DMS53 (cell line): ENCODE measurements at regions not wholly inside any gene's neighbourhood (a gene's known extent, or its start where the extent isn't known, plus 50 kb on each side); places are given as distances from the start of the nearest gene placed in this dataset.
"Not testable (repeated sequence)": the region's sequence is repeated elsewhere in the genome, so short reads cannot be mapped to it uniquely, and the experiment has no call there.

Experiments used
- DNase-seq: peaks from one replicate; lab custom pipeline; 2025; lab: John Stamatoyannopoulos, UW

DNA sequence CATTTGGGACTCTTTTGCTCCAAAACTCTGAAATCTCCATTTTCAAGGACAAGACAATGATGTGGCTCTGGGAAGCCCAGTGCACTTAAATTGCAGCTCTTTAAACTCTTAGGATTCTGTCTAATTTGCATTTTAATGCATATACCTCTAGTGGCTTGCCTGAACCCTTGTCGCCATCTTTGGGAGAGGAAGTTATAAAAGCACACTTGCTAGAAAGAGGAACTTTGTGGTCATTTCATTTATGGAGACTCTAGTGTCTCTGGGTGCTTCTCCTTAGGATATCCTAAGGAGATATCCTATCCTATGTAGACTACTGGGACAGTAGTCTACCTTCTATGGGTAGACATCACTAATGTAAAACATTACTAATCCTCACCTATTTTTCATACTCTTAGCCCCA, 77.3 kb upstream of the SLC1A3 start:
- no peak for DNase-seq

DNA sequence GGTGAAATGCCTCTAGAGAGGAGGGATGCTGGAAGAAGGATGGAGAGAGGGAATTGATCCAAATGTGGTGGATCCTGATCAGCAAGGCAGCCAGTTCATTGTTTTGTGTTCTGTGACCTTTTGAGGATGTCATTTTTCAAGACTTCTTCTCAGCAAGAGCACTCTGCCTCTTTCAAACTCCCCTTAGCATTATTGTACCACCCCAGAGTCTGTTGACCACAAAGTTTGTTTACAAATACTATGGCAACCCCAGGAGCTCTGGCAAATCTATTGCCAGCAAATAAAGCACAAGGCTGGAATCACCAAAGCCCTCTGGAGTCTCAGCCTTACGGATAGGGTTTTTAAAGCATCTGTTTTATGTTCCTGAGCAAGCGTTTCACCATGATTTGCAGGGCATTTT, 76.2 kb upstream of the SLC1A3 start:
- DNase-seq, result no peak

DNA sequence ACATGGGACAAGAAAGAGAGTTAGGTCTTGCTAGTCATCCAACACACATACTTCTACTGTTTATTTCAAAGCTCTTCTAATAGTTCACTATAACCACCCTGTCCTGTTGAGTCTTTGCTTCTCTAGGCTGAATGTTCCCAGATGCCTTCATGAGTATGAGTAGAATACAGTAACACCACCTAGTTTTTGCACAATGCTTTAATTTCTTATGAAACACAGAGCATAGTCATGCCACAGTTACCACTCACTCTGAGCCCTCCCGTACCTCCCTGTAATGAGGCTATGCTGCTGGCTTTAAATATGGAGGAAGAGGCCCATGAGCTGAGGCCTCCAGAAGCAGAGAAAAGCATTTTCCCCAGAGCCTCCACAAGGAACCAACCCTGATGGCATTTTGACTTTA, 75.0 kb upstream of the SLC1A3 start:
- DNase-seq, result no peak

DNA sequence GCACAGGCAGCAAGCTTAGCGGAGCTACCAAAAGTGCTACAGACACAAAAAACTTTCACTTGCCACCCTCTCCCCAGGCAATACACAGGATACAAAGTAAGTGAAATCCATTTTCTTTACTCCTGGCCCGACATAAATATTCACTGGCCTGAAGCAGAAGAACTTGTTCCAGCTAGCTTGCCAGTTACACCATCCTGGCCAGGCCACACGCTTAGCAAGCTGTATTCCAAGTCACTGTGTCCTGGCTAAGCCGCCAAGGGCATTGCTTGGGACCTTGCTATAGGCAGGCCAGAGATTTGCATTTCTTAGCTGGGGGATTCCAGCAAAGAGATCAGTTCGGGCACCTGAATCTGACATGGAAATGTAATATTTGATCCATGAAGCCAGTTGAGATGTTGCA, 71.0 kb upstream of the SLC1A3 start:
- no peak for DNase-seq

DNA sequence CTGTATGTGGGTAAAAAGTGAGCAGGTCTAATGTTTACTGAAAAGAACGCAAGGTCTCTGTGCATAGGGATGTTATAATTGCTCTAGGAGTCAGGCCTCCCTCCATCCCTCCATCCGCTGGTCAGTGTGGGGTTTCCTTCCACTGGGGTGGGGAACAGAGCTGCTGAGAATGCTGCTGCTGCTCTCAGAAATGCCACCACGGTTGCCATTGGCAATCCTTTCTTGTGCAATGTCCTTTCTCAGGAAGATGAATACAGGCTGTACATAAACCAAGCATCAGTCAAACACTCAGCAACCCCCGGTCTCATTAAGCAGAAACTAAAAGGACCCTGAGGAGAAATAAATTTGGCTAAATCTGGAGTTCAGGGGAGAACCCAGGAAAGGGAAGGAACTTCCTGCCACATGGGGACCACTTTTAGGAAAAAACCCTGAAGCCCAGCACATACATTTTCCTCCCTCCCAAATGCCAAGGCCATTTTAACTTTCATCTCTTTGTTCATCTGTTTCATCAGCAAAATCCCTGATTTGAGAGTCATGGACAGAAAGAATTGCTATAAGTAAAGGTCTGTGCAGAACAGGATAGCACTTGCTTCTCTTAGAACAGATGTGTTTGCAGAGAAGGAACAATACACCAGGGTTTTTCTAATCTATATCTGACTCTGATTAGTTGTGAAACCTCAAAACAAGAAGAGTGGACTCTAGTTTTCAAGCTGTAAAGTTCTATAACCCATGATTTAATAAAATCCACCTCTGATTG, 70.4 kb upstream of the SLC1A3 start:
- DNase-seq, result no peak

DNA sequence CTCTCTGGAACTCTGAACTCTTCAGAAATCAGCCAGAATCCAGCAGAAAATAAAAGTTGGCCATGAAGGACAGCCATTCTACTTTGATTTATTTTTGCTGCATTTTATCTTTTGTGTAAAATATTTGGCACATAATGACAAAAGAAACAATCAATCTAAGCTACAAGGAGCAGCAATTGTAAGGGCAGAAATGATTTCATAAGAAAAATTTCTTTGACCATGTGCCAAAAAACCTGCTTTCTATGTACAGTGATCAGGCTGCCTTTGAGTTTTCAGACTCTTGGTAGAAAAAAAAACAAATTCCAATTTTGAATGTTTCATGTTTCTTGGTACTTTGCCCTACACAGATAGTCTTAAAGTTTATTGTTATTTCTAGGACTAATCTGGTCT, 69.8 kb upstream of the SLC1A3 start:
- no peak for DNase-seq

DNA sequence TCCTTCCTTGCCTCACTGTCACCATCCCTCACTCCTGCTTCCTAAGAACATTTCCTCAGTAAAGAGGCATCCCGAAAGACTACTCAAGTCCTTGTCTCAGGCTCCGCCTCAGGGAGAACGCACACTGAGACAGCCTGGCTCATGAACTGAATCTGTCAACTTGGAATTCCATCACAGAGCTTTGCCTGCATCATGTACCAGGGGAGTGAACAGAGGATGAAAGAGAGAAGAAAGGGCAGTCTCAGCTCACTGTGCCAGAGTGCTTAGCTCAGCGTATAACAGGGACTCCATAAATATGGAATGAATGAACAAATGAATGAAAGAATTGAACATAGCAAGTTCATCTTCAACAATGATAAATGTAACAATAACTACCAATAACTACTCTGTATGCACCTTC, 68.7 kb upstream of the SLC1A3 start:
- DNase-seq, result no peak

DNA sequence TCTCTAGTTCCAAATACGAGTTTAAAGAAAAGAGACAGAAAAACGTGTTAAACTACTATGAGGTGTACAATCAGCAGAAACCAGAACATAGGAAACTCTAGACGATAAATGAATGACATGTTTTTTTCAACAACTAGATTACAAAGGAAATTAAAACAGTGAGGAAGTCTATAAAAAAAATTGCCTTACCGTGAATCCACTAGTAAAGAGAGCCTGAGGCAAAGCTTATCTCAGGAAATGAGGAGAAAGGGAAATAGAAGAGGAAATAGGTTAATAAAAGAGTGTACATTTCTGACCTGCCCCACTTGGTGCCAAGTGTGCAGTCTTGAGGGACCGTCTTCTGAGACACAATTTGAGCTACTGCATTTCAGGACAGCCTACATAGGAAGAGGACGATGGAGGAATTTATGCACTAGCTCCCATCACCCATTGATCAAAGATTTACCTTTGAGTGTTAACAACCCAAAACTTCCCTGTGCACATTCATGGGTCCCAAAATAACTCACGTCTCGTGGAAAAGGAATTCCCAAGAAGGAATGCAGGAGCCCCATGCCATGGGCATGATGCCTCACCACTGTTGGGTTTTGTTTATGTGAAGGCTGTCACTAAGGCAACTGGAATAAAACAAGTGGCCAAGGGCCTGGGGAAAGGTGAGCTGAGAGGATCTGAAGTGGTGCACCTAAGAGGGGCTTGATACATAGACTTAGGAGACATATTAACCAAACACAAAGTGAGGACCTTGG, 53.6 kb upstream of the SLC1A3 start:
- peak; percentile 34 for DNase-seq

DNA sequence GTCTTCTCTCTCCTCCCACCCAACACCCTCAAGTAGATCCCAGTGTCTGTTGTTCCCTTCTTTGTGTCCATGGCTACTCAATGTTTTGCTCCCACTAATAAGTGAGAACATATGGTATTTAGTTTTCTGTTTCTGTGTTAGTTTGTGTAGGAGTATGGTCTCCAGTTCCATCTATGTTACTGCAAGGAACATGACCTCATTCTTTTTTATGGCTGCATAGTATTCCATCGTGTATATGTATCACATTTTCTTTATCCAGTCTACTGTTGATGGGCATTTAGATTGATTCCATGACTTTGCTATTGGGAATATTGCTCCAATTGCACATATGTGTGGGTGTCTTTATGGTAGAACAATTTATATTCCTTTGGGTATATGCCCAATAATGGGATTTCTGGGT, 51.4 kb upstream of the SLC1A3 start:
- not testable (repeated sequence) for DNase-seq
